IMR-90 (cell line): ENCODE measurements at regions not wholly inside any gene's neighbourhood (a gene's known extent, or its start where the extent isn't known, plus 50 kb on each side); places are given as distances from the start of the nearest gene placed in this dataset.

ENCODE experiments used
- BHLHE40 ChIP-seq: fragments of 150-350 bp; IDR thresholded peaks from 2 replicates; pipeline ENCODE4 v1.6.1; 2016; ENCODE audit warnings: mild to moderate bottlenecking, low read depth, low read length
- CEBPB ChIP-seq: IDR thresholded peaks from 2 replicates; pipeline ENCODE4 v1.6.1; 2012; ENCODE audit warnings: low read depth, low read length, improper control_type of control experiment
- CTCF ChIP-seq: conservative IDR thresholded peaks from 2 replicates; pipeline ENCODE4 v1.5.1; 2012; ENCODE audit warnings: mild to moderate bottlenecking, low read depth, low read length, improper control_type of control experiment
- NFE2L2 ChIP-seq: fragments of 150-350 bp; IDR thresholded peaks from 2 replicates; pipeline ENCODE4 v1.6.1; 2016; ENCODE audit warnings: low read depth, mild to moderate bottlenecking, low read length
- POLR2A ChIP-seq: IDR thresholded peaks from 2 replicates; pipeline ENCODE4 v1.6.1; 2012; ENCODE audit warnings: mild to moderate bottlenecking, low read depth, low read length
- RAD21 ChIP-seq: IDR thresholded peaks from 2 replicates; pipeline ENCODE4 v1.6.1; 2012; ENCODE audit warnings: low read length, improper control_type of control experiment
- TF ChIP-seq, protein P1 (sequence below): fragments of 150-350 bp; IDR thresholded peaks from 2 replicates; pipeline ENCODE4 v1.6.1; 2017; ENCODE audit warnings: mild to moderate bottlenecking, antibody characterized with exemption, low read length, low read depth

DNA sequence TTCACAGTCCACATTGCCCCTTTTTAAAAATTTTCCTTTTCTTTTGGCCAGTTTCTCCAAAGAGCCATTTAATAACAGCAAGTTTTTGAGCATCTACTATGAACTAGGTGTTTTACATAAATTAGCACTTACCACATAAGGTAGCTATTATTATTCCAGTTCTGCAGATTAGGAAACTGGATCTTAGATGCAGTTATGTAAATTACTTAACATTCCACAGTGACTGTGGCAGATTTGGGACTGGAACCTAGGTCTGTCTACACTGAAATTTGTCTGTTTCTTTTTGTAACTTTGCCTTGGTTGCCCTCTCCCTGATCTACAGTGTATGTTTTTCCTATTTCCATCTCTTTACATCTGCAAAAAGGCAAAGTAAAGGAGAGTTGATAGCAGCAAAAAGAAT is 164.8 kb upstream of the ATP1B1 start:
- TF ChIP-seq NFE2L2 (no peak), CTCF (no peak), CEBPB (no peak), POLR2A (no peak), BHLHE40 (no peak), RAD21 (no peak)
- TF ChIP-seq, protein P1, sequence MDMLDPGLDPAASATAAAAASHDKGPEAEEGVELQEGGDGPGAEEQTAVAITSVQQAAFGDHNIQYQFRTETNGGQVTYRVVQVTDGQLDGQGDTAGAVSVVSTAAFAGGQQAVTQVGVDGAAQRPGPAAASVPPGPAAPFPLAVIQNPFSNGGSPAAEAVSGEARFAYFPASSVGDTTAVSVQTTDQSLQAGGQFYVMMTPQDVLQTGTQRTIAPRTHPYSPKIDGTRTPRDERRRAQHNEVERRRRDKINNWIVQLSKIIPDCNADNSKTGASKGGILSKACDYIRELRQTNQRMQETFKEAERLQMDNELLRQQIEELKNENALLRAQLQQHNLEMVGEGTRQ, result no peak
